ENCODE measurements at regions not wholly inside any gene's neighbourhood (a gene's known extent, or its start where the extent isn't known, plus 50 kb on each side); places are given as distances from the start of the nearest gene placed in this dataset.

DNA sequence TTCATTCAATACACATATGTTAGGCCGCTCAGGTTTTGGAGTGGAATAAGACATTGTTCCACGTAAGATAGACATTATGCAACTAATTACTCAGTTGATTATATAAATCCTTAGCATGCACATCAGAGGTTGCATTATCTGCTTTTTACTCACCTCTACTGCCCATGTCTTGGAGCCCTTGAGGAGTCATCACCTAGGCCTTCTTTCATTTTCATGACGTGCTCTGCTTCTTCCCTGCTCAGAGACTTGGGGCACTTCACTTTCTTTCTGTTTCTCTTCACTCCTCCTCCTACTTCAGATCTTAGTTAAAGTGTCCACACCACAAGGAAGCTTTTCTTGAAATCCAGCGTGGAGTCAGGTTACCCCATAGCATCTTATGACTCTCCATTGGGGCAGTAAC lies 241.1 kb downstream of the TLR4 start:
- TF ChIP-seq, protein P1, sequence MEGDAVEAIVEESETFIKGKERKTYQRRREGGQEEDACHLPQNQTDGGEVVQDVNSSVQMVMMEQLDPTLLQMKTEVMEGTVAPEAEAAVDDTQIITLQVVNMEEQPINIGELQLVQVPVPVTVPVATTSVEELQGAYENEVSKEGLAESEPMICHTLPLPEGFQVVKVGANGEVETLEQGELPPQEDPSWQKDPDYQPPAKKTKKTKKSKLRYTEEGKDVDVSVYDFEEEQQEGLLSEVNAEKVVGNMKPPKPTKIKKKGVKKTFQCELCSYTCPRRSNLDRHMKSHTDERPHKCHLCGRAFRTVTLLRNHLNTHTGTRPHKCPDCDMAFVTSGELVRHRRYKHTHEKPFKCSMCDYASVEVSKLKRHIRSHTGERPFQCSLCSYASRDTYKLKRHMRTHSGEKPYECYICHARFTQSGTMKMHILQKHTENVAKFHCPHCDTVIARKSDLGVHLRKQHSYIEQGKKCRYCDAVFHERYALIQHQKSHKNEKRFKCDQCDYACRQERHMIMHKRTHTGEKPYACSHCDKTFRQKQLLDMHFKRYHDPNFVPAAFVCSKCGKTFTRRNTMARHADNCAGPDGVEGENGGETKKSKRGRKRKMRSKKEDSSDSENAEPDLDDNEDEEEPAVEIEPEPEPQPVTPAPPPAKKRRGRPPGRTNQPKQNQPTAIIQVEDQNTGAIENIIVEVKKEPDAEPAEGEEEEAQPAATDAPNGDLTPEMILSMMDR (IDR thresholded peaks at IDR 0.05), result no peak
- TF ChIP-seq FOXK1 (CRISPR knock-in tag; IDR thresholded peaks at IDR 0.05) (no peak), ESRRA (CRISPR knock-in tag; IDR thresholded peaks at IDR 0.05; ENCODE audit: borderline replicate concordance) (no peak), ETV6 (CRISPR knock-in tag; IDR thresholded peaks at IDR 0.05) (no peak), FOXJ3 (CRISPR knock-in tag; IDR thresholded peaks at IDR 0.05; ENCODE audit: borderline replicate concordance) (no peak), SMAD4 (CRISPR knock-in tag; IDR thresholded peaks at IDR 0.05) (no peak), CREB1 (CRISPR knock-in tag; IDR thresholded peaks at IDR 0.05) (no peak)
- TF ChIP-seq, protein P2, sequence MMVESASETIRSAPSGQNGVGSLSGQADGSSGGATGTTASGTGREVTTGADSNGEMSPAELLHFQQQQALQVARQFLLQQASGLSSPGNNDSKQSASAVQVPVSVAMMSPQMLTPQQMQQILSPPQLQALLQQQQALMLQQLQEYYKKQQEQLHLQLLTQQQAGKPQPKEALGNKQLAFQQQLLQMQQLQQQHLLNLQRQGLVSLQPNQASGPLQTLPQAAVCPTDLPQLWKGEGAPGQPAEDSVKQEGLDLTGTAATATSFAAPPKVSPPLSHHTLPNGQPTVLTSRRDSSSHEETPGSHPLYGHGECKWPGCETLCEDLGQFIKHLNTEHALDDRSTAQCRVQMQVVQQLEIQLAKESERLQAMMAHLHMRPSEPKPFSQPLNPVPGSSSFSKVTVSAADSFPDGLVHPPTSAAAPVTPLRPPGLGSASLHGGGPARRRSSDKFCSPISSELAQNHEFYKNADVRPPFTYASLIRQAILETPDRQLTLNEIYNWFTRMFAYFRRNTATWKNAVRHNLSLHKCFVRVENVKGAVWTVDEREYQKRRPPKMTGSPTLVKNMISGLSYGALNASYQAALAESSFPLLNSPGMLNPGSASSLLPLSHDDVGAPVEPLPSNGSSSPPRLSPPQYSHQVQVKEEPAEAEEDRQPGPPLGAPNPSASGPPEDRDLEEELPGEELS (CRISPR knock-in tag; IDR thresholded peaks at IDR 0.05), result no peak
- TF ChIP-seq, protein P3, sequence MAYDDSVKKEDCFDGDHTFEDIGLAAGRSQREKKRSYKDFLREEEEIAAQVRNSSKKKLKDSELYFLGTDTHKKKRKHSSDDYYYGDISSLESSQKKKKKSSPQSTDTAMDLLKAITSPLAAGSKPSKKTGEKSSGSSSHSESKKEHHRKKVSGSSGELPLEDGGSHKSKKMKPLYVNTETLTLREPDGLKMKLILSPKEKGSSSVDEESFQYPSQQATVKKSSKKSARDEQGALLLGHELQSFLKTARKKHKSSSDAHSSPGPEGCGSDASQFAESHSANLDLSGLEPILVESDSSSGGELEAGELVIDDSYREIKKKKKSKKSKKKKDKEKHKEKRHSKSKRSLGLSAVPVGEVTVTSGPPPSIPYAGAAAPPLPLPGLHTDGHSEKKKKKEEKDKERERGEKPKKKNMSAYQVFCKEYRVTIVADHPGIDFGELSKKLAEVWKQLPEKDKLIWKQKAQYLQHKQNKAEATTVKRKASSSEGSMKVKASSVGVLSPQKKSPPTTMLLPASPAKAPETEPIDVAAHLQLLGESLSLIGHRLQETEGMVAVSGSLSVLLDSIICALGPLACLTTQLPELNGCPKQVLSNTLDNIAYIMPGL (CRISPR knock-in tag; IDR thresholded peaks at IDR 0.05), result no peak
- TF ChIP-seq, protein P4, sequence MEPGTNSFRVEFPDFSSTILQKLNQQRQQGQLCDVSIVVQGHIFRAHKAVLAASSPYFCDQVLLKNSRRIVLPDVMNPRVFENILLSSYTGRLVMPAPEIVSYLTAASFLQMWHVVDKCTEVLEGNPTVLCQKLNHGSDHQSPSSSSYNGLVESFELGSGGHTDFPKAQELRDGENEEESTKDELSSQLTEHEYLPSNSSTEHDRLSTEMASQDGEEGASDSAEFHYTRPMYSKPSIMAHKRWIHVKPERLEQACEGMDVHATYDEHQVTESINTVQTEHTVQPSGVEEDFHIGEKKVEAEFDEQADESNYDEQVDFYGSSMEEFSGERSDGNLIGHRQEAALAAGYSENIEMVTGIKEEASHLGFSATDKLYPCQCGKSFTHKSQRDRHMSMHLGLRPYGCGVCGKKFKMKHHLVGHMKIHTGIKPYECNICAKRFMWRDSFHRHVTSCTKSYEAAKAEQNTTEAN (CRISPR knock-in tag; IDR thresholded peaks at IDR 0.05), result no peak
- TF ChIP-seq, protein P5, sequence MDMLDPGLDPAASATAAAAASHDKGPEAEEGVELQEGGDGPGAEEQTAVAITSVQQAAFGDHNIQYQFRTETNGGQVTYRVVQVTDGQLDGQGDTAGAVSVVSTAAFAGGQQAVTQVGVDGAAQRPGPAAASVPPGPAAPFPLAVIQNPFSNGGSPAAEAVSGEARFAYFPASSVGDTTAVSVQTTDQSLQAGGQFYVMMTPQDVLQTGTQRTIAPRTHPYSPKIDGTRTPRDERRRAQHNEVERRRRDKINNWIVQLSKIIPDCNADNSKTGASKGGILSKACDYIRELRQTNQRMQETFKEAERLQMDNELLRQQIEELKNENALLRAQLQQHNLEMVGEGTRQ (CRISPR knock-in tag; IDR thresholded peaks at IDR 0.05), result no peak

Measured in WTC11 (cell line).